A673 (cell line): ENCODE measurements at regions not wholly inside any gene's neighbourhood (a gene's known extent, or its start where the extent isn't known, plus 50 kb on each side); places are given as distances from the start of the nearest gene placed in this dataset.
"Not testable (repeated sequence)": the region's sequence is repeated elsewhere in the genome, so short reads cannot be mapped to it uniquely, and the experiment has no call there.

Experiments
- BruUV-seq: library from RNA; stranded (reverse); fragments of 400-500 nt; replicated peaks from 2 replicates; lab custom pipeline; 2021; lab: Mats Ljungman, UMichigan
- CTCF ChIA-PET: fragments of 300-600 bp; sonication (Branson Sonifier 250); formaldehyde crosslinking; loops from one replicate; lab custom pipeline; 2022; ENCODE audit warnings: antibody characterized with exemption; lab: Charles Lee
- POLR2A ChIA-PET: fragments of 300-600 bp; sonication (Branson Sonifier 250); formaldehyde crosslinking; loops from one replicate; lab custom pipeline; 2022; ENCODE audit warnings: antibody characterized with exemption; ENCODE audit not compliant: low non-redundant PET; lab: Charles Lee
- DNase-seq: peaks from one replicate; pipeline ENCODE4 v3.0.0-alpha.2; 2015; ENCODE audit warnings: low spot score
- H3K27ac ChIP-seq: fragments of 200-600 bp; sonication (generic); 2 replicates; pipeline ENCODE4 v1.5.1; 2016; ENCODE audit warnings: mixed run types, low read depth, mild to moderate bottlenecking, mixed read lengths, antibody characterized with exemption, low read length; ENCODE audit not compliant: poor library complexity, severe bottlenecking
- H3K27me3 ChIP-seq: fragments of 200-600 bp; sonication (generic); replicated peaks from 2 replicates; pipeline ENCODE4 v1.6.1; 2017; ENCODE audit warnings: mixed run types, low read depth, mild to moderate bottlenecking, mixed read lengths, antibody characterized with exemption, low read length; ENCODE audit not compliant: insufficient read depth, poor library complexity
- H3K36me3 ChIP-seq: fragments of 200-600 bp; sonication (generic); 2 replicates; pipeline ENCODE4 v1.6.1; 2016; ENCODE audit warnings: mixed run types, mild to moderate bottlenecking, mixed read lengths, antibody characterized with exemption, low read length; ENCODE audit not compliant: insufficient read depth, poor library complexity, severe bottlenecking
- H3K4me1 ChIP-seq: fragments of 200-600 bp; sonication (generic); 2 replicates; pipeline ENCODE4 v1.6.1; 2017; ENCODE audit warnings: mixed run types, mild to moderate bottlenecking, mixed read lengths, antibody characterized with exemption, low read length; ENCODE audit not compliant: insufficient read depth, poor library complexity, severe bottlenecking
- H3K4me3 ChIP-seq: fragments of 200-600 bp; sonication (generic); 2 replicates; pipeline ENCODE4 v1.5.1; 2016; ENCODE audit warnings: low read depth, mixed run types, mild to moderate bottlenecking, mixed read lengths, low read length; ENCODE audit not compliant: poor library complexity, severe bottlenecking
- H3K9me3 ChIP-seq: fragments of 200-600 bp; sonication (generic); 2 replicates; pipeline ENCODE4 v1.6.1; 2016; ENCODE audit warnings: mixed run types, low read depth, mild to moderate bottlenecking, mixed read lengths, antibody characterized with exemption, low read length; ENCODE audit not compliant: poor library complexity, severe bottlenecking
- EZH2 ChIP-seq: fragments of 200-600 bp; sonication (generic); IDR thresholded peaks from 2 replicates; pipeline ENCODE4 v1.6.1; 2017; ENCODE audit warnings: borderline replicate concordance, low read depth, mild to moderate bottlenecking, mixed read lengths, antibody characterized with exemption, low read length; ENCODE audit not compliant: poor library complexity, severe bottlenecking
- intact Hi-C: fragments of 100-400 bp; cut with micrococcal nuclease; formaldehyde crosslinking; loops from one replicate; pipeline ENCODE4 v1.10.0; 2022; ENCODE audit not compliant: unreplicated experiment
- TF ChIP-seq, protein P1 (sequence below): fragments of 300-800, 200-600 bp; sonication (generic); conservative IDR thresholded peaks from 2 replicates; pipeline ENCODE4 v1.5.1; 2017; ENCODE audit warnings: low read depth, mild to moderate bottlenecking, antibody characterized with exemption, low read length, moderate library complexity, mixed read lengths

DNA sequence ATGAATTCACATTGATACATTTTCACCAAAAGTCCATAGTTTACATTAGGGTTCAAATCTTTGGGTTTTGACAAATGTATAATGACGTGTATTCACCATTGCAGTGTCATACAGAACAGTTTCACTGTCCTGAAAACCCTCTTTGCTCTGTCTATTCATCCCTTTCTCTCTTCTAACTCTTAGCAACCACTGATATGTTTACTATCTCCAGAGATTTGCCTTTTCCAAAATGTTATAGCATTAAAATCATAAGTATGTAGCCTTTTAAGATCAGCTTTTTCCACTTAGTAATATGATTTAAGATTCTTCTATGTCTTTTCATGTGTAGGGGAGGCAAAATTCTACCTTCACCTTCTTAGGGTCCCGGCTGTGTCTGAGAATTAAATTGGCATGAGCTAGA, 203.8 kb downstream of the TPRG1 start:
- Histone ChIP-seq H3K4me3 (no peak overlapping the region), H3K27me3 (no peaks in the 10 kb centered on the region), H3K4me1 (peaks cover 11% of the 10 kb centered on the region), H3K36me3 (no peaks in the 10 kb centered on the region), H3K9me3 (peaks cover 4% of the 10 kb centered on the region), H3K27ac (no peak overlapping the region)
- no TSS peak for BruUV-seq
- CTCF ChIA-PET, result no interaction called here
- no peak for TF ChIP-seq EZH2
- TF ChIP-seq, protein P1, sequence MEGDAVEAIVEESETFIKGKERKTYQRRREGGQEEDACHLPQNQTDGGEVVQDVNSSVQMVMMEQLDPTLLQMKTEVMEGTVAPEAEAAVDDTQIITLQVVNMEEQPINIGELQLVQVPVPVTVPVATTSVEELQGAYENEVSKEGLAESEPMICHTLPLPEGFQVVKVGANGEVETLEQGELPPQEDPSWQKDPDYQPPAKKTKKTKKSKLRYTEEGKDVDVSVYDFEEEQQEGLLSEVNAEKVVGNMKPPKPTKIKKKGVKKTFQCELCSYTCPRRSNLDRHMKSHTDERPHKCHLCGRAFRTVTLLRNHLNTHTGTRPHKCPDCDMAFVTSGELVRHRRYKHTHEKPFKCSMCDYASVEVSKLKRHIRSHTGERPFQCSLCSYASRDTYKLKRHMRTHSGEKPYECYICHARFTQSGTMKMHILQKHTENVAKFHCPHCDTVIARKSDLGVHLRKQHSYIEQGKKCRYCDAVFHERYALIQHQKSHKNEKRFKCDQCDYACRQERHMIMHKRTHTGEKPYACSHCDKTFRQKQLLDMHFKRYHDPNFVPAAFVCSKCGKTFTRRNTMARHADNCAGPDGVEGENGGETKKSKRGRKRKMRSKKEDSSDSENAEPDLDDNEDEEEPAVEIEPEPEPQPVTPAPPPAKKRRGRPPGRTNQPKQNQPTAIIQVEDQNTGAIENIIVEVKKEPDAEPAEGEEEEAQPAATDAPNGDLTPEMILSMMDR, result no peak
- no peak for DNase-seq
- intact Hi-C loops, result no loop called here
- POLR2A ChIA-PET, result no interaction called here

DNA sequence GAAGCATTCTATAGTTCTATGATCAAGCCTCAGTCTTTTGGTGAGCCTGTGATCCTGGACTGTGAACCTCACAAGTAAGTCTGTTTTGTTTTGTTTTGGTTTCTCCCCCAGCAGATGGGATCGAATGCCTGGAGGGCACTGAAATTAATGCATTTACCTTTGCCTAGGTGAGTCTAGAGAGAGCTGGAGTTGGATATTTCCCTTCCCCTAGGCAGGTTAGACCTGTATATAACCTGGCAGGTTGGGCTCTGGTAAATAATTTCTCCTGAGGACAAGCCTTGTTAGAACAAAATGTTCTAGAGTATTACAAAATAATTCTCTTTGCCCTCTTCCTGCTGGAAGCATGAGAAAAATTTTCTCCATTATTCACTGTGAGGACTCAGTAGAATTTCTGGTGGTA, 211.9 kb downstream of the TPRG1 start:
- Histone ChIP-seq H3K9me3 (no peaks in the 10 kb centered on the region), H3K27me3 (no peaks in the 10 kb centered on the region), H3K36me3 (no peaks in the 10 kb centered on the region), H3K27ac (no peak overlapping the region), H3K4me1 (no peaks in the 10 kb centered on the region), H3K4me3 (no peak overlapping the region)
- no peak for TF ChIP-seq EZH2
- TF ChIP-seq, protein P1, result no peak
- no peak for DNase-seq
- ChIA-PET CTCF (no interaction called here), POLR2A (interaction anchor here (0.6 kb wide), 1 partner anchor 529 kb away, joined by 3 read pairs; no protein-coding TSS in a partner anchor)
- intact Hi-C loops, result no loop called here
- no TSS peak for BruUV-seq

DNA sequence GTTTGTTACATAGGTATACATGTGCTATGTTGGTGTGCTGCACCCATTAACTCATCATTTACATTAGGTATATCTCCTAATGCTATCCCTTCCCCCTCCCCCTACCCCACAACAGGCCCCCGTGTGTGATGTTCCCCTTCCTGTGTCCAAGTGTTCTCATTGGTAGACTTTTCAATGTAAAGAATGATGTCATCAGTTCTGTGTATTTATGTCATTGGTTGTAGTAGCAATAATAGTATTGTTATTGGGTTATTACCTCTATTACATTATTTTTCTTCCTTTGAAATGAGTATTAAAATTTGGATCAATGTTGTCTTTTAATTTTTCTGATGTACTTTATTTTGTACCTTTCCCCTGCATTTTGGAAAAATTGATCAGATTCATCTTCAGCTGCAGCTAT, 214.1 kb downstream of the TPRG1 start:
- H3K4me3 ChIP-seq, H3K27me3 ChIP-seq, H3K4me1 ChIP-seq, BruUV-seq, POLR2A ChIA-PET, H3K36me3 ChIP-seq, CTCF ChIA-PET, H3K9me3 ChIP-seq, DNase-seq, H3K27ac ChIP-seq, intact Hi-C loops: not testable (repeated sequence)

DNA sequence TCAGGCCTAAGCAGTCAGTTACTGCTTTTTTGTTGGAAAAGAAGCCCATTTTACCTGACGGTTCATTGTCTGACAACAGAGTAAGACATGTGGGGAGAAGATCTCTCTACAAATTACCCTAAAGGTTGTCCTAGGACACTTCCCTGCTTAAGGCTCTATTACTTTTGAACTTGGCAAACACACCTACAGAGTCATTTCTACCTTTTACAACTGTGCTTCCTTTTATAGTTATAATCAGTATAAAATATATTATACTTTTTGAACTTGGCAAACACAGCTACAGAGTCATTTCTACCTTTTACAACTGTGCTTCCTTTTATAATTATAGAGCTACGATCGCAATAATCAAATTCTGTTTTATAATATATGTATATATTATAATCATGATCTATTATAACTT, 215.0 kb downstream of the TPRG1 start:
- H3K4me1 ChIP-seq, result no peaks in the 10 kb centered on the region
- intact Hi-C loops, result no loop called here
- no peaks in the 10 kb centered on the region for H3K36me3 ChIP-seq
- H3K27ac ChIP-seq, result no peak overlapping the region
- no peak for DNase-seq
- TF ChIP-seq EZH2, result no peak
- TF ChIP-seq, protein P1, result no peak
- H3K27me3 ChIP-seq, result no peaks in the 10 kb centered on the region
- POLR2A ChIA-PET, result no interaction called here
- H3K4me3 ChIP-seq, result no peak overlapping the region
- CTCF ChIA-PET, result no interaction called here
- BruUV-seq, result no TSS peak
- no peaks in the 10 kb centered on the region for H3K9me3 ChIP-seq
